PC-3 (cell line): ENCODE measurements at regions not wholly inside any gene's neighbourhood (a gene's known extent, or its start where the extent isn't known, plus 50 kb on each side); places are given as distances from the start of the nearest gene placed in this dataset.

Experiments
- ATAC-seq: fragments of 200-7000 bp; cut with Tn5 transposase; 2 replicates; pipeline ENCODE4 v1.9.1; 2020; ENCODE audit warnings: mild to moderate bottlenecking, moderate library complexity
- BruUV-seq: library from RNA; stranded (reverse); fragments of 400-500 nt; replicated peaks from 2 replicates; lab custom pipeline; 2021; lab: Mats Ljungman, UMichigan
- CTCF ChIA-PET: fragments of 300-600 bp; sonication (Branson Sonifier 250); formaldehyde crosslinking; loops from one replicate; lab custom pipeline; 2022; ENCODE audit warnings: antibody characterized with exemption; lab: Charles Lee
- POLR2A ChIA-PET: fragments of 300-600 bp; sonication (Branson Sonifier 250); formaldehyde crosslinking; loops from one replicate; lab custom pipeline; 2022; ENCODE audit warnings: antibody characterized with exemption; ENCODE audit not compliant: unreplicated experiment; lab: Charles Lee
- DNase-seq: peaks from one replicate; pipeline ENCODE4 v3.0.0-alpha.2; 2015
- H2AFZ ChIP-seq: fragments of 300-600 bp; sonication (generic); 2 replicates; pipeline ENCODE4 v1.6.0; 2016; ENCODE audit warnings: antibody characterized with exemption, low read length
- H3F3A ChIP-seq: fragments of 300-600 bp; sonication (generic); one replicate; pipeline ENCODE4 v1.6.0; 2017; ENCODE audit warnings: antibody characterized with exemption, low read length, control low read depth, mild to moderate bottlenecking; ENCODE audit not compliant: unreplicated experiment
- H3K27ac ChIP-seq: fragments of 300-600 bp; sonication (generic); 2 replicates; pipeline ENCODE4 v1.5.1; 2016; ENCODE audit warnings: mild to moderate bottlenecking, low read length
- H3K27me3 ChIP-seq: fragments of 300-600 bp; sonication (generic); 2 replicates; pipeline ENCODE4 v1.6.1; 2016; ENCODE audit warnings: low read length, mixed read lengths
- H3K36me3 ChIP-seq: fragments of 300-600 bp; sonication (generic); 2 replicates; pipeline ENCODE4 v1.6.1; 2016; ENCODE audit warnings: low read depth, mixed run types, low read length, mixed read lengths
- H3K4me1 ChIP-seq: fragments of 300-600 bp; sonication (generic); 2 replicates; pipeline ENCODE4 v1.5.1; 2016; ENCODE audit warnings: low read length; ENCODE audit not compliant: insufficient read depth
- H3K4me2 ChIP-seq: fragments of 300-600 bp; sonication (generic); 2 replicates; pipeline ENCODE4 v1.6.0; 2016; ENCODE audit warnings: low read length
- H3K4me3 ChIP-seq: fragments of 300-600 bp; sonication (generic); 2 replicates; pipeline ENCODE4 v1.5.1; 2016; ENCODE audit warnings: mild to moderate bottlenecking, low read length, mixed read lengths
- H3K79me2 ChIP-seq: fragments of 300-600 bp; sonication (generic); 2 replicates; pipeline ENCODE4 v1.6.1; 2017; ENCODE audit warnings: low read length, mixed read lengths
- H3K9ac ChIP-seq: fragments of 300-600 bp; sonication (generic); 2 replicates; pipeline ENCODE4 v1.6.0; 2016; ENCODE audit warnings: mild to moderate bottlenecking, low read length
- H3K9me2 ChIP-seq: fragments of 300-600 bp; sonication (generic); replicated peaks from 2 replicates; pipeline ENCODE4 v1.6.1; 2016; ENCODE audit warnings: mixed run types, low read length, mixed read lengths
- H3K9me3 ChIP-seq: fragments of 300-600 bp; sonication (generic); 2 replicates; pipeline ENCODE4 v1.6.1; 2016; ENCODE audit warnings: low read length, mixed read lengths
- H4K20me1 ChIP-seq: fragments of 300-600 bp; sonication (generic); 2 replicates; pipeline ENCODE4 v1.6.1; 2016; ENCODE audit warnings: low read length, mixed read lengths
- EZH2 ChIP-seq: fragments of 300-600 bp; sonication (generic); IDR thresholded peaks from one replicate; pipeline ENCODE4 v1.6.1; 2017; ENCODE audit warnings: antibody characterized with exemption, mild to moderate bottlenecking, low read length; ENCODE audit not compliant: unreplicated experiment
- EZH2phosphoT487 ChIP-seq: fragments of 300-600 bp; sonication (generic); IDR thresholded peaks from 2 replicates; pipeline ENCODE4 v1.6.1; 2018; ENCODE audit warnings: mild to moderate bottlenecking, antibody characterized with exemption, low read length, borderline replicate concordance
- intact Hi-C: fragments of 100-400 bp; cut with micrococcal nuclease; formaldehyde crosslinking; loops from 2 replicates; pipeline ENCODE4 v1.9.0; 2023
- TF ChIP-seq, protein P1 (sequence below): fragments of 300-600 bp; sonication (generic); conservative IDR thresholded peaks from 2 replicates; pipeline ENCODE4 v1.5.1; 2017; ENCODE audit warnings: antibody characterized with exemption, low read depth, mild to moderate bottlenecking, low read length

DNA sequence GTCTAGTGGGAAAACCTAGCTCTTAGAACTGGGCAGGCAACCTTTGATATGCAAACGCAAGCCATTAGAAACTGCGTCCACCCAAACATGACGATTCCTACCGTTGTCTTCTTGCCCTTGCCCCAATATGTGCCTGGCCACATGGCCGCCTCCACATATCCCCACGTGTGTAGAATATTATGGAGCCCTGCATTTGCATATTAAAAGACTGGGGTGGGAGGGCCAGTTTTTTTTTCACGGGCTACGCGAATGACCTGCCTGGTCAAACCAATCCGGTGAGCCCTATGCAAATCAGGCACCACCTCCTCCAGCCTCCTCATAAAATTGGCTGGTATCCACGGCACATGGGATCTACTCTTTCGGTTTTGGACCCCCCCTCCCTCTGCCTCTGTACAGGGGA lies 381.0 kb upstream of the RGMA start:
- no peak for TF ChIP-seq EZH2phosphoT487
- TF ChIP-seq, protein P1, sequence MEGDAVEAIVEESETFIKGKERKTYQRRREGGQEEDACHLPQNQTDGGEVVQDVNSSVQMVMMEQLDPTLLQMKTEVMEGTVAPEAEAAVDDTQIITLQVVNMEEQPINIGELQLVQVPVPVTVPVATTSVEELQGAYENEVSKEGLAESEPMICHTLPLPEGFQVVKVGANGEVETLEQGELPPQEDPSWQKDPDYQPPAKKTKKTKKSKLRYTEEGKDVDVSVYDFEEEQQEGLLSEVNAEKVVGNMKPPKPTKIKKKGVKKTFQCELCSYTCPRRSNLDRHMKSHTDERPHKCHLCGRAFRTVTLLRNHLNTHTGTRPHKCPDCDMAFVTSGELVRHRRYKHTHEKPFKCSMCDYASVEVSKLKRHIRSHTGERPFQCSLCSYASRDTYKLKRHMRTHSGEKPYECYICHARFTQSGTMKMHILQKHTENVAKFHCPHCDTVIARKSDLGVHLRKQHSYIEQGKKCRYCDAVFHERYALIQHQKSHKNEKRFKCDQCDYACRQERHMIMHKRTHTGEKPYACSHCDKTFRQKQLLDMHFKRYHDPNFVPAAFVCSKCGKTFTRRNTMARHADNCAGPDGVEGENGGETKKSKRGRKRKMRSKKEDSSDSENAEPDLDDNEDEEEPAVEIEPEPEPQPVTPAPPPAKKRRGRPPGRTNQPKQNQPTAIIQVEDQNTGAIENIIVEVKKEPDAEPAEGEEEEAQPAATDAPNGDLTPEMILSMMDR, result no peak
- no peak for TF ChIP-seq EZH2
- H3K4me3 ChIP-seq, result no peak overlapping the region

GRCh38 chr15:93467337-93467736 lies 378.3 kb upstream of the RGMA start:
- no peak overlapping the region for H3K27ac ChIP-seq
- no peaks in the 10 kb centered on the region for H3K4me1 ChIP-seq
- no peak overlapping the region for H3K4me2 ChIP-seq
- TF ChIP-seq, protein P1, result no peak
- TF ChIP-seq EZH2 (no peak), EZH2phosphoT487 (no peak)
- H3F3A ChIP-seq, result no peaks in the 10 kb centered on the region
- peaks cover 33% of the 10 kb centered on the region; the same call in 1 of the 2 replicates for H3K27me3 ChIP-seq
- ChIA-PET POLR2A (no interaction called here), CTCF (no interaction called here)
- H3K4me3 ChIP-seq, result no peak overlapping the region
- no peaks in the 10 kb centered on the region for H4K20me1 ChIP-seq
- no peaks in the 10 kb centered on the region for H3K9me2 ChIP-seq
- DNase-seq, result no peak
- ATAC-seq, result no peak
- BruUV-seq, result no TSS peak
- intact Hi-C loops, result no loop called here
- H3K79me2 ChIP-seq, result no peaks in the 10 kb centered on the region
- no peak overlapping the region for H2AFZ ChIP-seq
- no peak overlapping the region for H3K9ac ChIP-seq
- no peaks in the 10 kb centered on the region for H3K36me3 ChIP-seq
- H3K9me3 ChIP-seq, result no peaks in the 10 kb centered on the region

More for the DNA sequence above, 381.0 kb upstream of the RGMA start:
- no peak overlapping the region for H3K9ac ChIP-seq
- H2AFZ ChIP-seq, result no peak overlapping the region
- ATAC-seq (no peak), DNase-seq (no peak)
- POLR2A ChIA-PET, result no interaction called here
- H4K20me1 ChIP-seq, result no peaks in the 10 kb centered on the region
- no peaks in the 10 kb centered on the region for H3K9me3 ChIP-seq
- no peaks in the 10 kb centered on the region for H3K79me2 ChIP-seq
- intact Hi-C loops, result no loop called here
- H3K4me2 ChIP-seq, result no peak overlapping the region
- H3F3A ChIP-seq, result no peaks in the 10 kb centered on the region
- BruUV-seq, result no TSS peak
- CTCF ChIA-PET, result no interaction called here
- no peak overlapping the region for H3K27ac ChIP-seq
- peaks cover 21% of the 10 kb centered on the region; the same call in 1 of the 2 replicates for H3K27me3 ChIP-seq
- no peaks in the 10 kb centered on the region for H3K9me2 ChIP-seq
- no peaks in the 10 kb centered on the region for H3K36me3 ChIP-seq
- H3K4me1 ChIP-seq, result no peaks in the 10 kb centered on the region

DNA sequence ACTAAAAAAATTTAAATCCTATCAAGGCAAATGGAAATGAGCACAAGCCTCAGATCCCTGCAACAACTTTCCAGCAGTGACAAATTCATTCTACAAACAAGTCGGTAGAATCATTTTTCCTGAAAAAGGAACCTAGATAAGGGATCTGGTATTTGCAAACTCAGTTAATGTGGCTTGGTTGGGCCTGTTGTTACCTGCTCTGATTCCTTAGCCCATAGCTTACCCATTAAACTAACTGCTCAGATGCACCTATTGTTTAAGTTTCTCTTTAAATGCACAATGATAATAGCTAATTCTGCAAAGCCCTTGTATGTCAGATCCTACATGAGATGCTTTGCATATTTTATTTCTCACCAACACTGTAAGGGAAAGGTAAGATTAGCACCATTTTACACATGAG lies 377.4 kb upstream of the RGMA start:
- Histone ChIP-seq H3F3A (no peaks in the 10 kb centered on the region), H3K4me3 (no peak overlapping the region), H3K9me2 (no peaks in the 10 kb centered on the region), H3K9me3 (no peaks in the 10 kb centered on the region), H3K27ac (no peak overlapping the region), H3K79me2 (no peaks in the 10 kb centered on the region), H4K20me1 (no peaks in the 10 kb centered on the region), H3K4me2 (no peak overlapping the region), H2AFZ (no peak overlapping the region), H3K36me3 (no peaks in the 10 kb centered on the region), H3K9ac (no peak overlapping the region), H3K27me3 (peaks cover 30% of the 10 kb centered on the region; the same call in 1 of the 2 replicates), H3K4me1 (no peaks in the 10 kb centered on the region)
- ChIA-PET POLR2A (no interaction called here), CTCF (no interaction called here)
- TF ChIP-seq, protein P1, result no peak
- TF ChIP-seq EZH2phosphoT487 (no peak), EZH2 (no peak)
- intact Hi-C loops, result no loop called here
- no TSS peak for BruUV-seq
- ATAC-seq (no peak), DNase-seq (no peak)
